GF-D8 (cell line): ENCODE measurements at regions not wholly inside any gene's neighbourhood (a gene's known extent, or its start where the extent isn't known, plus 50 kb on each side); places are given as distances from the start of the nearest gene placed in this dataset.

Experiments used
- DNase-seq: peaks from one replicate; lab custom pipeline; 2025; lab: John Stamatoyannopoulos, UW

GRCh38 chr2:42932271-42933151 is 140.1 kb upstream of the HAAO start:
- DNase-seq: no peak

GRCh38 chr2:42931818-42932195 is 139.4 kb upstream of the HAAO start:
- no peak for DNase-seq

GRCh38 chr2:42931146-42931817 is 138.9 kb upstream of the HAAO start:
- no peak for DNase-seq

GRCh38 chr2:42930025-42930581 is 137.7 kb upstream of the HAAO start:
- DNase-seq: no peak

- DNase-seq: no peak
Measured at GRCh38 chr2:42929546-42930024, 137.2 kb upstream of the HAAO start.

- DNase-seq: peak; percentile 89
Measured at GRCh38 chr2:42928692-42929545, 136.5 kb upstream of the HAAO start.

- DNase-seq: no peak
Measured at GRCh38 chr2:42928161-42928691, 135.8 kb upstream of the HAAO start.

GRCh38 chr2:42927334-42928160 is 135.2 kb upstream of the HAAO start:
- peak; percentile 97 for DNase-seq

GRCh38 chr2:42926434-42927333 is 134.3 kb upstream of the HAAO start:
- DNase-seq: no peak

GRCh38 chr2:42925742-42926433 is 133.5 kb upstream of the HAAO start:
- DNase-seq: no peak

- no peak for DNase-seq
Measured at GRCh38 chr2:42924418-42924886, 132.1 kb upstream of the HAAO start.

GRCh38 chr2:42923580-42924417 is 131.4 kb upstream of the HAAO start:
- DNase-seq: no peak

GRCh38 chr2:42922790-42923579 is 130.6 kb upstream of the HAAO start:
- DNase-seq: no peak

- no peak for DNase-seq
Measured at GRCh38 chr2:42922293-42922692, 129.9 kb upstream of the HAAO start.

GRCh38 chr2:42921721-42922120 is 129.3 kb upstream of the HAAO start:
- no peak for DNase-seq

- DNase-seq: no peak
Measured at GRCh38 chr2:42921147-42921520, 128.8 kb upstream of the HAAO start.

GRCh38 chr2:42920446-42921146 is 128.2 kb upstream of the HAAO start:
- DNase-seq: no peak
